K562 (cell line): ENCODE measurements at regions not wholly inside any gene's neighbourhood (a gene's known extent, or its start where the extent isn't known, plus 50 kb on each side); places are given as distances from the start of the nearest gene placed in this dataset.

Source experiments
- ARID3A ChIP-seq: IDR thresholded peaks from 2 replicates; pipeline ENCODE4 v1.6.1; 2012; ENCODE audit warnings: low read depth, low read length, improper control_type of control experiment, borderline replicate concordance
- ARID3B ChIP-seq: fragments of 250-450 bp; sonication (Bioruptor Pico); IDR thresholded peaks from 2 replicates; pipeline ENCODE4 v1.4.0; 2020; ENCODE audit warnings: borderline replicate concordance
- ATF1 ChIP-seq, 2 experiments: fragments of 450-650 bp in 1 of 2; IDR thresholded peaks; 2 replicates each; pipeline ENCODE4 v1.6.1; 2016; ENCODE audit warnings: missing compliant biosample characterization in 1 of 2, missing genetic modification characterization in 1 of 2
- CHD7 ChIP-seq: fragments of 200-600 bp; sonication (generic); IDR thresholded peaks from one replicate; pipeline ENCODE4 v1.6.1; 2012; ENCODE audit warnings: mild to moderate bottlenecking, low read depth, low read length, inconsistent platforms
- HIVEP1 ChIP-seq: fragments of 250-450 bp; sonication (Bioruptor Pico); IDR thresholded peaks from 2 replicates; pipeline ENCODE4 v1.4.0; 2020; ENCODE audit warnings: mild to moderate bottlenecking
- ID3 ChIP-seq, 2 experiments: fragments of 250-450 bp in 1 of 2; fragments of 450-650 bp in 1 of 2; sonication (Bioruptor Pico) in 1 of 2; IDR thresholded peaks; 2 replicates each; pipeline versions ENCODE4 v1.6.1 to v1.8.0; 2016 to 2021; ENCODE audit warnings: mild to moderate bottlenecking in 2 of 2, moderate library complexity in 2 of 2, missing compliant biosample characterization in 1 of 2, missing genetic modification characterization in 1 of 2
- KAT8 ChIP-seq: fragments of 450-650 bp; IDR thresholded peaks from 2 replicates; pipeline ENCODE4 v1.6.1; 2016; ENCODE audit warnings: low read depth, mild to moderate bottlenecking
- NR2F6 ChIP-seq: fragments of 450-650 bp; formaldehyde crosslinking; IDR thresholded peaks from 2 replicates; pipeline ENCODE4 v1.4.0; 2020; ENCODE audit warnings: mild to moderate bottlenecking
- PTBP1 ChIP-seq: fragments of 200-400 bp; formaldehyde crosslinking; IDR thresholded peaks from 2 replicates; pipeline ENCODE4 v1.6.1; 2017; ENCODE audit warnings: low read depth, low read length
- U2AF1 ChIP-seq: fragments of 200-400 bp; formaldehyde crosslinking; optimal IDR thresholded peaks from 2 replicates; pipeline ENCODE3; 2017; ENCODE audit warnings: mild to moderate bottlenecking, low read depth, low read length, moderate library complexity

- TF ChIP-seq CHD7 (no peak), HIVEP1 (CRISPR knock-in tag) (no peak), ID3 (CRISPR knock-in tag; IDR thresholded peaks at IDR 0.05) (no peak), ID3 (tag; IDR thresholded peaks at IDR 0.05) (no peak), ATF1 (CRISPR knock-in tag; IDR thresholded peaks at IDR 0.05) (no peak), ATF1 (tag; IDR thresholded peaks at IDR 0.05) (no peak), U2AF1 (no peak), PTBP1 (no peak), ARID3A (no peak), ARID3B (CRISPR knock-in tag) (no peak), NR2F6 (CRISPR knock-in tag) (no peak), KAT8 (no peak)
Measured at GRCh38 chr5:54615381-54615780, 97.8 kb downstream of the SNX18 start (continued).
